GM12878 (cell line): ENCODE measurements at regions not wholly inside any gene's neighbourhood (a gene's known extent, or its start where the extent isn't known, plus 50 kb on each side); places are given as distances from the start of the nearest gene placed in this dataset.
A peak's percentile ranks its signal among the peaks of the same experiment; 100 is the strongest.

Experiments used
- ATAC-seq: fragments of 200-7000 bp; cut with Tn5 transposase; 3 replicates; pipeline ENCODE4 v1.9.1; 2020; ENCODE audit warnings: mild to moderate bottlenecking, moderate library complexity
- BruUV-seq: library from RNA; stranded (reverse); fragments of 400-500 nt; replicated peaks from 2 replicates; lab custom pipeline; 2021; lab: Mats Ljungman, UMichigan
- CTCF ChIA-PET: fragments of 300-600 bp; sonication (Branson Sonifier 250); formaldehyde crosslinking; extraction: SDS; loops from one replicate; lab custom pipeline; 2021; ENCODE audit warnings: inconsistent platforms; lab: Yijun Ruan, JAX
- POLR2A ChIA-PET: fragments of 350-600 bp; formaldehyde crosslinking; extraction: SDS; loops from one replicate; lab custom pipeline; 2021; ENCODE audit warnings: inconsistent platforms; lab: Charles Lee
- RAD21 ChIA-PET: fragments of 300-600 bp; sonication (Branson Sonifier 250); formaldehyde crosslinking; loops from one replicate; lab custom pipeline; 2023; ENCODE audit warnings: antibody characterized with exemption; ENCODE audit not compliant: unreplicated experiment; lab: Charles Lee
- SMC1A ChIA-PET: fragments of 300-600 bp; sonication (Branson Sonifier 250); formaldehyde crosslinking; loops from one replicate; lab custom pipeline; 2023; ENCODE audit not compliant: unreplicated experiment, uncharacterized antibody; lab: Charles Lee
- DNase-seq: peaks from one replicate; pipeline ENCODE4 v3.0.0-alpha.2; 2011; ENCODE audit warnings: low read depth, low spot score
- FAIRE-seq: peaks from 3 replicates; lab custom pipeline; 2011; peaks lifted over from hg19 to GRCh38; lab: Jason Lieb, UNC
- H2AFZ ChIP-seq: 2 replicates; pipeline ENCODE4 v1.6.0; 2011; ENCODE audit warnings: low read depth, low read length, control low read depth; ENCODE audit not compliant: control insufficient read depth
- H3K27ac ChIP-seq: 2 replicates; pipeline ENCODE4 v1.5.1; 2011; ENCODE audit warnings: control low read depth; ENCODE audit not compliant: control insufficient read depth, insufficient read depth
- H3K27me3 ChIP-seq, 2 experiments: replicated peaks in 1 of 2; 2 replicates each; pipeline versions ENCODE4 v1.6.0 to v1.6.1; 2011; ENCODE audit warnings: low read length in 1 of 2; ENCODE audit not compliant: control insufficient read depth in 2 of 2, insufficient read depth in 2 of 2
- H3K36me3 ChIP-seq, 2 experiments: 2 replicates each; pipeline ENCODE4 v1.5.1; 2011; ENCODE audit warnings: low read length in 1 of 2; ENCODE audit not compliant: control insufficient read depth in 2 of 2, insufficient read depth in 2 of 2
- H3K4me1 ChIP-seq: 2 replicates; pipeline ENCODE4 v1.6.1; 2011; ENCODE audit warnings: mild to moderate bottlenecking, low read length, moderate library complexity, mixed read lengths; ENCODE audit not compliant: control insufficient read depth, insufficient read depth
- H3K4me2 ChIP-seq: 2 replicates; pipeline ENCODE4 v1.6.0; 2011; ENCODE audit warnings: control low read depth; ENCODE audit not compliant: control insufficient read depth, insufficient read depth
- H3K4me3 ChIP-seq: fragments of 200-600 bp; sonication (generic); 2 replicates; pipeline ENCODE4 v1.5.1; 2016
- H3K79me2 ChIP-seq: 2 replicates; pipeline ENCODE4 v1.6.0; 2011; ENCODE audit warnings: low read length; ENCODE audit not compliant: control insufficient read depth, insufficient read depth
- H3K9ac ChIP-seq: 2 replicates; pipeline ENCODE4 v1.8.0; 2011; ENCODE audit warnings: low read length, control low read depth, mixed read lengths; ENCODE audit not compliant: control insufficient read depth, insufficient read depth
- H3K9me3 ChIP-seq: replicated peaks from 3 replicates; pipeline ENCODE4 v1.5.1; 2011; ENCODE audit warnings: mild to moderate bottlenecking, low read length; ENCODE audit not compliant: control insufficient read depth, insufficient read depth
- H4K20me1 ChIP-seq: 2 replicates; pipeline ENCODE4 v1.6.0; 2011; ENCODE audit not compliant: control insufficient read depth, insufficient read depth
- BMI1 ChIP-seq: fragments of 450-650 bp; IDR thresholded peaks from 2 replicates; pipeline ENCODE4 v1.6.1; 2016; ENCODE audit warnings: mild to moderate bottlenecking, moderate library complexity, borderline replicate concordance
- CREM ChIP-seq: IDR thresholded peaks from 2 replicates; pipeline ENCODE4 v1.6.1; 2014; ENCODE audit warnings: antibody characterized with exemption, low read depth
- ESRRA ChIP-seq: IDR thresholded peaks from 2 replicates; pipeline ENCODE4 v1.6.1; 2012; ENCODE audit warnings: mild to moderate bottlenecking, low read length, improper control_type of control experiment
- JUNB ChIP-seq: IDR thresholded peaks from 2 replicates; pipeline ENCODE4 v1.6.1; 2016; ENCODE audit warnings: antibody characterized with exemption, mild to moderate bottlenecking
- NFXL1 ChIP-seq: fragments of 450-650 bp; IDR thresholded peaks from 2 replicates; pipeline ENCODE4 v1.6.1; 2017; ENCODE audit warnings: antibody characterized with exemption, mild to moderate bottlenecking, borderline replicate concordance
- NFYA ChIP-seq: IDR thresholded peaks from 2 replicates; pipeline ENCODE4 v1.6.1; 2011; ENCODE audit warnings: low read depth, mild to moderate bottlenecking, low read length, improper control_type of control experiment, borderline replicate concordance
- NR2F1 ChIP-seq: fragments of 450-650 bp; conservative IDR thresholded peaks from 2 replicates; pipeline ENCODE4 v1.6.1; 2017; ENCODE audit warnings: mild to moderate bottlenecking
- RBBP5 ChIP-seq: fragments of 200-600 bp; sonication (generic); conservative IDR thresholded peaks from 2 replicates; pipeline ENCODE4 v1.6.1; 2016
- RCOR1 ChIP-seq: conservative IDR thresholded peaks from 2 replicates; pipeline ENCODE4 v1.6.1; 2012; ENCODE audit warnings: low read depth, low read length, improper control_type of control experiment
- REST ChIP-seq: IDR thresholded peaks from 2 replicates; pipeline ENCODE4 v1.6.1; 2012; ENCODE audit warnings: mild to moderate bottlenecking, low read depth, low read length
- SMC3 ChIP-seq: IDR thresholded peaks from 2 replicates; pipeline ENCODE4 v1.6.1; 2011; ENCODE audit warnings: low read length, improper control_type of control experiment, borderline replicate concordance
- SUZ12 ChIP-seq: fragments of 200-600 bp; sonication (generic); IDR thresholded peaks from one replicate; pipeline ENCODE4 v1.6.1; 2018; ENCODE audit warnings: antibody characterized with exemption, mild to moderate bottlenecking; ENCODE audit not compliant: unreplicated experiment
- TCF12 ChIP-seq: IDR thresholded peaks from 2 replicates; pipeline ENCODE4 v1.6.1; 2011; ENCODE audit warnings: low read depth, mild to moderate bottlenecking, low read length
- TCF7 ChIP-seq: IDR thresholded peaks from 2 replicates; pipeline ENCODE4 v1.6.1; 2014; ENCODE audit warnings: antibody characterized with exemption, borderline replicate concordance
- ZNF622 ChIP-seq: fragments of 450-650 bp; IDR thresholded peaks from 2 replicates; pipeline ENCODE4 v1.6.1; 2017; ENCODE audit warnings: mild to moderate bottlenecking, inconsistent platforms
- WGBS: methylation state at CpG from one replicate; pipeline ENCODE4 v1.1.6; 2016; ENCODE audit warnings: low lambda C conversion rate; ENCODE audit not compliant: insufficient replicate concordance, insufficient coverage; ENCODE audit errors: missing lambda C conversion rate; 5-methylcytosine and 5-hydroxymethylcytosine counted together
- in situ Hi-C: fragments of 300-500 bp; cut with MboI; formaldehyde crosslinking; loops from 9 replicates; pipeline ENCODE4 v1.14.3; 2018; ENCODE audit warnings: mixed read lengths
- intact Hi-C: fragments of 100-400 bp; cut with micrococcal nuclease; formaldehyde crosslinking; loops from one replicate; pipeline ENCODE4 v1.14.2; 2022; ENCODE audit not compliant: unreplicated experiment

GRCh38 chr13:87497426-87497825 is 173.7 kb upstream of the SLITRK5 start:
- H3K27me3 ChIP-seq, result no peaks in the 10 kb centered on the region
- intact Hi-C loops, result no loop called here
- no peak for FAIRE-seq
- in situ Hi-C loops, result no loop called here
- BruUV-seq, result no TSS peak
- ATAC-seq, result no peak
- no peak overlapping the region for H3K9ac ChIP-seq
- TF ChIP-seq SMC3, result no peak
- no peak for TF ChIP-seq NR2F1
- no peak for TF ChIP-seq RBBP5
- no peak for TF ChIP-seq TCF12
- no peak for TF ChIP-seq SUZ12
- TF ChIP-seq CREM, result no peak
- TF ChIP-seq NFYA, result no peak
- no peak for TF ChIP-seq JUNB
- TF ChIP-seq BMI1, result no peak
- no peak for TF ChIP-seq ZNF622
- H4K20me1 ChIP-seq, result no peaks in the 10 kb centered on the region
- CTCF ChIA-PET, result no interaction called here
- H3K4me1 ChIP-seq, result no peaks in the 10 kb centered on the region
- DNase-seq, result no peak
- no peak overlapping the region for H3K4me2 ChIP-seq
- POLR2A ChIA-PET, result no interaction called here
- H3K36me3 ChIP-seq, result no peaks in the 10 kb centered on the region
- H2AFZ ChIP-seq, result no peak overlapping the region
- no peak overlapping the region for H3K27ac ChIP-seq
- WGBS, result 15% methylated on average over 2 of the region's 2 CpGs
- H3K9me3 ChIP-seq, result no peaks in the 10 kb centered on the region
- SMC1A ChIA-PET, result no interaction called here
- H3K4me3 ChIP-seq, result no peak overlapping the region
- H3K79me2 ChIP-seq, result no peaks in the 10 kb centered on the region
- RAD21 ChIA-PET, result no interaction called here

GRCh38 chr13:87498681-87499080 is 172.5 kb upstream of the SLITRK5 start:
- ChIA-PET CTCF (interaction anchor here (1.3 to 1.4 kb wide), 2 partner anchors 48 to 59 kb away, joined by 3 read pairs; no protein-coding TSS in a partner anchor), RAD21 (interaction anchor here (1.3 kb wide), 1 partner anchor 55 kb away, joined by 3 read pairs; no protein-coding TSS in a partner anchor), POLR2A (no interaction called here), SMC1A (interaction anchor here (0.9 to 1.7 kb wide), 2 partner anchors 10 to 212 kb away, joined by 3 to 7 read pairs; no protein-coding TSS in a partner anchor)
- Histone ChIP-seq H3K27me3 (no peaks in the 10 kb centered on the region), H3K9me3 (no peaks in the 10 kb centered on the region), H4K20me1 (no peaks in the 10 kb centered on the region), H3K4me3 (no peak overlapping the region), H3K79me2 (no peaks in the 10 kb centered on the region), H3K36me3 (no peaks in the 10 kb centered on the region), H3K27ac (no peak overlapping the region), H3K9ac (no peak overlapping the region), H2AFZ (no peak overlapping the region)
- no peak for DNase-seq
- no peak for ATAC-seq
- FAIRE-seq, result no peak
- no TSS peak for BruUV-seq
- in situ Hi-C loops, result no loop called here
- WGBS, result 0% methylated on average over 2 of the region's 2 CpGs
- intact Hi-C loops, result no loop called here
- no peak for TF ChIP-seq RCOR1
- no peak for TF ChIP-seq ESRRA
- no peak for TF ChIP-seq NFXL1
- peak; percentile 79 for TF ChIP-seq REST
- TF ChIP-seq TCF7, result no peak
- TF ChIP-seq, all 136 proteins: peak for 1
- Histone ChIP-seq H3K4me2 (no peak overlapping the region), H3K4me1 (no peaks in the 10 kb centered on the region)
